Esophagus muscularis mucosa (tissue), 4 donors: ENCODE measurements at regions not wholly inside any gene's neighbourhood (a gene's known extent, or its start where the extent isn't known, plus 50 kb on each side); places are given as distances from the start of the nearest gene placed in this dataset.
"Not testable (repeated sequence)": the region's sequence is repeated elsewhere in the genome, so short reads cannot be mapped to it uniquely, and the experiment has no call there.

Experiments used
- DNase-seq: peaks from one replicate; pipeline ENCODE4 v3.0.0-alpha.2; 2017; ENCODE audit errors: extremely low spot score
- H3K27ac ChIP-seq, 4 donors: fragments of 200-600 bp; sonication (generic); replicated peaks in 1 of 4; 1 replicate in 3 of 4; 2 replicates in 1 of 4; pipeline ENCODE4 v1.5.1; 2016 to 2019; ENCODE audit warnings: mild to moderate bottlenecking in 1 of 4
- H3K27me3 ChIP-seq, 4 donors: fragments of 200-600 bp; sonication (generic); one replicate each; pipeline versions ENCODE4 v1.5.1 to v1.6.0; 2016 to 2019
- H3K36me3 ChIP-seq, 4 donors: fragments of 200-600 bp; sonication (generic); one replicate each; pipeline ENCODE4 v1.5.1; 2016 to 2019
- H3K4me1 ChIP-seq, 4 donors: fragments of 200-600 bp; sonication (generic); one replicate each; pipeline ENCODE4 v1.5.1; 2016 to 2019
- H3K4me3 ChIP-seq, 4 donors: fragments of 200-600 bp; sonication (generic); 1 replicate in 2 of 4; 2 replicates in 2 of 4; pipeline ENCODE4 v1.5.1; 2016 to 2019; ENCODE audit warnings: mild to moderate bottlenecking in 4 of 4, moderate library complexity in 1 of 4
- H3K9me3 ChIP-seq, 4 donors: fragments of 200-600 bp; sonication (generic); 1 replicate in 3 of 4; 2 replicates in 1 of 4; pipeline ENCODE4 v1.5.1; 2016 to 2019
- EP300 ChIP-seq: sonication (generic); formaldehyde crosslinking; IDR thresholded peaks from one replicate; pipeline ENCODE4 v1.6.1; 2017; ENCODE audit warnings: antibody characterized with exemption
- POLR2A ChIP-seq: fragments of 450-650 bp; IDR thresholded peaks from one replicate; pipeline ENCODE4 v1.6.1; 2017; ENCODE audit warnings: antibody characterized with exemption, moderate library complexity, mild to moderate bottlenecking, low read depth
- POLR2AphosphoS5 ChIP-seq, 2 donors: sonication (generic); formaldehyde crosslinking; IDR thresholded peaks; one replicate each; pipeline ENCODE4 v1.6.1; 2017; ENCODE audit warnings: antibody characterized with exemption in 2 of 2
- WGBS: methylation state at CpG from one replicate; pipeline ENCODE4 v1.1.5; 2018; 5-methylcytosine and 5-hydroxymethylcytosine counted together
- intact Hi-C: fragments of 100-400 bp; cut with DNase I; formaldehyde crosslinking; loops from one replicate; pipeline ENCODE4 v1.15.1; 2023
- TF ChIP-seq, protein P1 (sequence below), 3 experiments: fragments of 200-600 bp in 2 of 3; fragments of 450-650 bp in 1 of 3; sonication (generic) in 2 of 3; IDR thresholded peaks; one replicate each; pipeline ENCODE4 v1.5.1; 2017 to 2019; ENCODE audit warnings: antibody characterized with exemption in 3 of 3, mild to moderate bottlenecking in 2 of 3, moderate library complexity in 1 of 3

DNA sequence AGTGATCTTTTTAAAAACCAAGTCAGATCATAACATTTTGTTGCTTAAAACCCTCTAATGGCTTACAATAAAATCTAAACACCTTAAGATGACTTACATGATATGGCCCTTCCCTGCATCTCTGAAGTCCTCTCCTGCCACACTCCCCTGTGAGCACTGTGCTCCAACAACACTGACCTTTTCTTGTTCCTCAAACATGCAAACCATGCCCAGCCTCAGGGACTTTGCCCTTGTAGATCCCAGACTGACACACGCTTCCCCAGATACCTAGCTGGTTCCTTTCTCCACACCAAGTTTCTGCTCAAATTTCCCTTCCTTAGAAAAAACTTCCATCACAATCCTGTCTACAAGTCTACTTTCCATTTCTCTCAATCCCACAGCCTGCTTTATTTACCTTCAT, 128.6 kb downstream of the IPO8 start:
- peaks cover 0 to 5% (median 0%) of the 10 kb centered on the region in 4 donors for H3K9me3 ChIP-seq
- H3K36me3 ChIP-seq = no peaks in the 10 kb centered on the region
- WGBS = 91% methylated on average over 1 of the region's 1 CpG
- intact Hi-C loops = no loop called here
- DNase-seq = no peak
- peaks cover 0 to 3% (median 0%) of the 10 kb centered on the region in 4 donors for H3K4me1 ChIP-seq
- H3K27ac ChIP-seq = no peak overlapping the region
- H3K4me3 ChIP-seq = no peak overlapping the region
- H3K27me3 ChIP-seq = no peaks in the 10 kb centered on the region
- TF ChIP-seq POLR2AphosphoS5 (IDR thresholded peaks at IDR 0.05) (no peak), POLR2A (no peak), EP300 (no peak)
- TF ChIP-seq, protein P1, sequence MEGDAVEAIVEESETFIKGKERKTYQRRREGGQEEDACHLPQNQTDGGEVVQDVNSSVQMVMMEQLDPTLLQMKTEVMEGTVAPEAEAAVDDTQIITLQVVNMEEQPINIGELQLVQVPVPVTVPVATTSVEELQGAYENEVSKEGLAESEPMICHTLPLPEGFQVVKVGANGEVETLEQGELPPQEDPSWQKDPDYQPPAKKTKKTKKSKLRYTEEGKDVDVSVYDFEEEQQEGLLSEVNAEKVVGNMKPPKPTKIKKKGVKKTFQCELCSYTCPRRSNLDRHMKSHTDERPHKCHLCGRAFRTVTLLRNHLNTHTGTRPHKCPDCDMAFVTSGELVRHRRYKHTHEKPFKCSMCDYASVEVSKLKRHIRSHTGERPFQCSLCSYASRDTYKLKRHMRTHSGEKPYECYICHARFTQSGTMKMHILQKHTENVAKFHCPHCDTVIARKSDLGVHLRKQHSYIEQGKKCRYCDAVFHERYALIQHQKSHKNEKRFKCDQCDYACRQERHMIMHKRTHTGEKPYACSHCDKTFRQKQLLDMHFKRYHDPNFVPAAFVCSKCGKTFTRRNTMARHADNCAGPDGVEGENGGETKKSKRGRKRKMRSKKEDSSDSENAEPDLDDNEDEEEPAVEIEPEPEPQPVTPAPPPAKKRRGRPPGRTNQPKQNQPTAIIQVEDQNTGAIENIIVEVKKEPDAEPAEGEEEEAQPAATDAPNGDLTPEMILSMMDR (IDR thresholded peaks at IDR 0.05) = no peak

- no peaks in the 10 kb centered on the region for H3K4me1 ChIP-seq
- 83% methylated on average over 2 of the region's 2 CpGs for WGBS
- TF ChIP-seq POLR2A (no peak), POLR2AphosphoS5 (IDR thresholded peaks at IDR 0.05) (no peak), EP300 (no peak)
- TF ChIP-seq, protein P1 (IDR thresholded peaks at IDR 0.05) = no peak
- peaks cover 0 to 5% (median 3%) of the 10 kb centered on the region in 4 donors for H3K9me3 ChIP-seq
- no peak overlapping the region for H3K27ac ChIP-seq
- no peak for DNase-seq
- no peaks in the 10 kb centered on the region for H3K27me3 ChIP-seq
- no peak overlapping the region for H3K4me3 ChIP-seq
- no peaks in the 10 kb centered on the region for H3K36me3 ChIP-seq
- intact Hi-C loops = no loop called here
Observed at GRCh38 chr12:30564394-30564793, 131.3 kb downstream of the IPO8 start.

- no peaks in the 10 kb centered on the region for H3K36me3 ChIP-seq
- H3K4me3 ChIP-seq = no peak overlapping the region
- TF ChIP-seq EP300 = no peak
- TF ChIP-seq, protein P1 (IDR thresholded peaks at IDR 0.05) = no peak
- no peak for TF ChIP-seq POLR2AphosphoS5 (IDR thresholded peaks at IDR 0.05)
- TF ChIP-seq POLR2A = no peak
- H3K9me3 ChIP-seq = peaks cover 0 to 6% (median 0%) of the 10 kb centered on the region in 4 donors
- H3K27ac ChIP-seq = no peak overlapping the region
- DNase-seq = no peak
- no peaks in the 10 kb centered on the region for H3K4me1 ChIP-seq
- H3K27me3 ChIP-seq = no peaks in the 10 kb centered on the region
- intact Hi-C loops = no loop called here
- WGBS = 63% methylated on average over 1 of the region's 1 CpG
Observed at GRCh38 chr12:30548203-30548602, 147.5 kb downstream of the IPO8 start.

- peaks cover 0 to 17% (median 0%) of the 10 kb centered on the region in 4 donors for H3K9me3 ChIP-seq
- H3K4me3 ChIP-seq = no peak overlapping the region
- no peak for TF ChIP-seq EP300
- TF ChIP-seq POLR2A = no peak
- TF ChIP-seq POLR2AphosphoS5 (IDR thresholded peaks at IDR 0.05) = no peak
- TF ChIP-seq, protein P1 (IDR thresholded peaks at IDR 0.05) = no peak
- H3K27me3 ChIP-seq = no peaks in the 10 kb centered on the region
- no peaks in the 10 kb centered on the region for H3K36me3 ChIP-seq
- DNase-seq = no peak
- H3K27ac ChIP-seq = no peak overlapping the region
- no peaks in the 10 kb centered on the region for H3K4me1 ChIP-seq
- WGBS = 79% methylated on average over 4 of the region's 4 CpGs
- intact Hi-C loops = no loop called here
Observed at GRCh38 chr12:30546121-30546520, 149.5 kb downstream of the IPO8 start.

DNA sequence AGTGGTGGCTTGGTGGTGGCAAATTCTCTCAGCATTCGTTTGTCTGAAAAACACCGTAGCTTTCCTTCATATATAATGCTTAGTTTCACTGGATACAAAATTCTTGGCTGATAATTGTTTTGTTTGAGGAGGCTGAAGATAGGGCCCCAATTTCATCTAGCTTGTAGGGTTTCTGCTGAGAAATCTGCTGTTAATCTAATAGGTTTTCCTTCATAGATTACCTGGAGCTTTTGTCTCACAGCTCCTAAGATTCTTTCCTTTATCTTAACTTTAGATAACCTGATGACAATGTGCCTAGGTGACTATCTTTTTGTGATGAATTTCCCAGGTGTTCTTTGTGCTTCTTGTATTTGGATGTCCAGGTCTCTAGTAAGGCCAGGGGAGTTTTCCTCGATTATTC, 151.0 kb downstream of the IPO8 start:
- H3K36me3 ChIP-seq, intact Hi-C loops, H3K27ac ChIP-seq, H3K4me3 ChIP-seq, H3K4me1 ChIP-seq, H3K27me3 ChIP-seq, DNase-seq: not testable (repeated sequence)
- peaks cover 0 to 21% (median 2%) of the 10 kb centered on the region in 4 donors for H3K9me3 ChIP-seq
- WGBS = 90% methylated on average over 3 of the region's 3 CpGs
